Breast epithelium (tissue), 4 donors: ENCODE measurements at regions not wholly inside any gene's neighbourhood (a gene's known extent, or its start where the extent isn't known, plus 50 kb on each side); places are given as distances from the start of the nearest gene placed in this dataset.
A peak's percentile ranks its signal among the peaks of the same experiment; 100 is the strongest.

ENCODE experiments used
- DNase-seq, 2 donors: peaks; one replicate each; pipeline ENCODE4 v3.0.0-alpha.2; 2019; ENCODE audit warnings: low spot score in 2 of 2
- H3K27ac ChIP-seq, 2 donors: fragments of 200-600 bp; sonication (generic) in 1 of 2; one replicate each; pipeline ENCODE4 v1.5.1; 2016 to 2019; ENCODE audit warnings: mild to moderate bottlenecking in 1 of 2
- H3K27me3 ChIP-seq, 2 donors: fragments of 200-600 bp; sonication (generic) in 1 of 2; one replicate each; pipeline versions ENCODE4 v1.5.1 to v1.6.0; 2017 to 2019; ENCODE audit warnings: control low read depth in 1 of 2, mild to moderate bottlenecking in 1 of 2
- H3K36me3 ChIP-seq: fragments of 200-600 bp; one replicate; pipeline ENCODE4 v1.5.1; 2019
- H3K4me1 ChIP-seq, 2 donors: fragments of 200-600 bp; sonication (generic); one replicate each; pipeline ENCODE4 v1.5.1; 2016 to 2019; ENCODE audit warnings: control low read depth in 1 of 2
- H3K4me3 ChIP-seq, 3 donors: fragments of 200-600 bp; sonication (generic); 1 replicate in 2 of 3; 2 replicates in 1 of 3; pipeline ENCODE4 v1.5.1; 2016 to 2019; ENCODE audit warnings: mild to moderate bottlenecking in 3 of 3, moderate library complexity in 2 of 3
- H3K9me3 ChIP-seq, 2 donors: fragments of 200-600 bp; sonication (generic) in 1 of 2; one replicate each; pipeline ENCODE4 v1.5.1; 2016 to 2019; ENCODE audit warnings: control low read depth in 1 of 2
- POLR2A ChIP-seq: fragments of 450-650 bp; IDR thresholded peaks from one replicate; pipeline ENCODE4 v1.6.1; 2016; ENCODE audit warnings: antibody characterized with exemption, mild to moderate bottlenecking, moderate library complexity
- POLR2AphosphoS5 ChIP-seq, 3 donors: sonication (generic); formaldehyde crosslinking; IDR thresholded peaks; one replicate each; pipeline ENCODE4 v1.6.1; 2017; ENCODE audit warnings: antibody characterized with exemption in 3 of 3
- intact Hi-C: fragments of 100-400 bp; cut with DNase I; formaldehyde crosslinking; loops from one replicate; pipeline ENCODE4 v1.15.1; 2023; ENCODE audit warnings: low total_unique reads
- TF ChIP-seq, protein P1 (sequence below), 3 donors: fragments of 450-650 bp; IDR thresholded peaks; one replicate each; pipeline ENCODE4 v1.5.1; 2016 to 2017; ENCODE audit warnings: antibody characterized with exemption in 3 of 3, mild to moderate bottlenecking in 3 of 3, moderate library complexity in 3 of 3

DNA sequence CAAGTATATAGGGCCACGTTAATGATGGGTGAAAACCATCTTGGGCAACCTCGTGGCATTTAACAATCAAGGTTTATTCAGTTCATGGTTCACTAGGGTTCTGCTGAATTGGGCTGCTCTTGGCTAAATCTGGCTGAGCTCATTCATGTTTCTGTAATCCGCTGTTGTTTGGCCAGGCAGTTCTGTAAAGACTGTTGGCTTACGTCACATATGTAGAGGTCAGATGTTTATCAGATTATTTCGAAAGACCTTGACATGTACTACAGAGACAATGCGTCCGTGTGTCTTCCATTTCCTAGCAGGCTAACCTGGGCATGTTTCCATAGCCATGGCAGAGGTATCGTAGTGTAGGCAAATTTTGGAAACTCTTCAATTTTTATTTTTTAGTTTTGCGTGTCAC, 190.0 kb upstream of the ZWINT start:
- peak in 1 of 2 donors; percentile 24 for DNase-seq
- Histone ChIP-seq H3K27me3 (no peaks in the 10 kb centered on the region), H3K27ac (no peak overlapping the region), H3K4me3 (no peak overlapping the region), H3K9me3 (peaks cover 0 to 4% of the 10 kb centered on the region in 2 donors), H3K36me3 (no peaks in the 10 kb centered on the region), H3K4me1 (no peaks in the 10 kb centered on the region)
- intact Hi-C loops: no loop called here
- TF ChIP-seq POLR2AphosphoS5 (IDR thresholded peaks at IDR 0.05) (no peak), POLR2A (no peak)
- TF ChIP-seq, protein P1, sequence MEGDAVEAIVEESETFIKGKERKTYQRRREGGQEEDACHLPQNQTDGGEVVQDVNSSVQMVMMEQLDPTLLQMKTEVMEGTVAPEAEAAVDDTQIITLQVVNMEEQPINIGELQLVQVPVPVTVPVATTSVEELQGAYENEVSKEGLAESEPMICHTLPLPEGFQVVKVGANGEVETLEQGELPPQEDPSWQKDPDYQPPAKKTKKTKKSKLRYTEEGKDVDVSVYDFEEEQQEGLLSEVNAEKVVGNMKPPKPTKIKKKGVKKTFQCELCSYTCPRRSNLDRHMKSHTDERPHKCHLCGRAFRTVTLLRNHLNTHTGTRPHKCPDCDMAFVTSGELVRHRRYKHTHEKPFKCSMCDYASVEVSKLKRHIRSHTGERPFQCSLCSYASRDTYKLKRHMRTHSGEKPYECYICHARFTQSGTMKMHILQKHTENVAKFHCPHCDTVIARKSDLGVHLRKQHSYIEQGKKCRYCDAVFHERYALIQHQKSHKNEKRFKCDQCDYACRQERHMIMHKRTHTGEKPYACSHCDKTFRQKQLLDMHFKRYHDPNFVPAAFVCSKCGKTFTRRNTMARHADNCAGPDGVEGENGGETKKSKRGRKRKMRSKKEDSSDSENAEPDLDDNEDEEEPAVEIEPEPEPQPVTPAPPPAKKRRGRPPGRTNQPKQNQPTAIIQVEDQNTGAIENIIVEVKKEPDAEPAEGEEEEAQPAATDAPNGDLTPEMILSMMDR (IDR thresholded peaks at IDR 0.05): no peak

DNA sequence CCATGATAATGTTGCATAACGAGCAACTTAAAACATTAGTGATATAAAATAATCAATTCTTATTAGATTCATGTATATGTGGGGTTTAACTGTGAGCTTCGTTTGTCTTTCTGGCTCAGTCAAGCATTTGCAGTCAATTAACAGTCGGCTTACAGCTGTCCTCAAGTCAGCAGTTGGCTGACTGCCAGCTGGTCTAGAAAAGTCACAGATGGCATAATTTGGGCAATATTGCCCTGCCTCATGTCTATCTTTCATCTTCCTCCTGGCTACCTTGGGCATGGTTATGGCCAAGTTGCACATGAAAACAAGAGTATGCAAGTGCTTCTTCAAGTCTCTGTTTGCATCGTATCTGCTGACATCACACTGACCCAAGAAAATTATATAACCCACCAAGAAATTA, 186.1 kb upstream of the ZWINT start:
- Histone ChIP-seq H3K4me1 (no peaks in the 10 kb centered on the region), H3K27me3 (no peaks in the 10 kb centered on the region), H3K4me3 (no peak overlapping the region), H3K9me3 (no peaks in the 10 kb centered on the region), H3K36me3 (no peaks in the 10 kb centered on the region), H3K27ac (no peak overlapping the region)
- intact Hi-C loops: no loop called here
- TF ChIP-seq, protein P1 (IDR thresholded peaks at IDR 0.05): no peak
- TF ChIP-seq POLR2A: no peak
- no peak for TF ChIP-seq POLR2AphosphoS5 (IDR thresholded peaks at IDR 0.05)
- DNase-seq: no peak

DNA sequence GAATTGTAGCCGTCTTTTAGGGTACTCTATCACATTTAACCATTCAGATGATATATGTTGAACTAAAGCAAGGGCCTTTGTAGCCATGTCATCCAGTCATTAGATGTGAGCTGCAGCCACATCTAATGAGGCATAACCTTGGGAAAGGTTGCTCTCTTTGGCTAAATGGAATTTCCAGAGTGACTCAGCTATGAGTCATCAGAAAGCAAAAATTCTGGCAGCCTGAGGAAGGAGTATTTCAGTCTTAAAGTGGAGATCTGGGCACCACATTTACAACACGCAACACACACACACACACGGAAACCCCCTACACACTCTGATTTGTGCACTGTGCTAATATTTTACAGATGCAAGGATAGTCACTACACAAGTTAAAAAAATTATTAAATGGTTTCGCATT, 176.9 kb upstream of the ZWINT start:
- H3K9me3 ChIP-seq: no peaks in the 10 kb centered on the region
- no peak overlapping the region for H3K4me3 ChIP-seq
- no peaks in the 10 kb centered on the region for H3K4me1 ChIP-seq
- intact Hi-C loops: no loop called here
- no peak for DNase-seq
- no peak overlapping the region for H3K27ac ChIP-seq
- TF ChIP-seq, protein P1 (IDR thresholded peaks at IDR 0.05): no peak
- TF ChIP-seq POLR2A: no peak
- no peak for TF ChIP-seq POLR2AphosphoS5 (IDR thresholded peaks at IDR 0.05)
- no peaks in the 10 kb centered on the region for H3K36me3 ChIP-seq
- H3K27me3 ChIP-seq: no peaks in the 10 kb centered on the region

DNA sequence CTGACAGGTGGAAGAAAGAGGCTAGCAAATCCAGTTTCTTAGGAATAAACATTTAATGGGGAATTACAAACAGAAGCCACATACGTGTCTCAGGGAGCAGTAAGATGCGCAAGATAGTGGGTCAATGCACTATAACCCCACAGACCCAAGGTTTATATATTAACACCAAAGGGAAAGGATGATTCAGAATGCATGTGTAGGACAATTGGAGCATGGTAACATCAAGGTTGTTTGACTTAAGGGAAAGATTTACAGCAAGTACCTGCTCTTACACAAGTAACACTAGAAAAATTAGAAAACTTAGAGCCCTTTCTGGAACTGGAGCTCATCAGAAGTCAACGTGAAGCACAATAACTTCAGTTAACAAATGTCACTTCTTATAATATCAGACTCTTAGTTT, 161.1 kb upstream of the ZWINT start:
- H3K36me3 ChIP-seq: no peaks in the 10 kb centered on the region
- intact Hi-C loops: no loop called here
- H3K9me3 ChIP-seq: no peaks in the 10 kb centered on the region
- no peaks in the 10 kb centered on the region for H3K27me3 ChIP-seq
- H3K27ac ChIP-seq: no peak overlapping the region
- no peak for TF ChIP-seq POLR2AphosphoS5 (IDR thresholded peaks at IDR 0.05)
- TF ChIP-seq, protein P1 (IDR thresholded peaks at IDR 0.05): no peak
- no peak for TF ChIP-seq POLR2A
- no peak overlapping the region for H3K4me3 ChIP-seq
- no peaks in the 10 kb centered on the region for H3K4me1 ChIP-seq
- no peak for DNase-seq

DNA sequence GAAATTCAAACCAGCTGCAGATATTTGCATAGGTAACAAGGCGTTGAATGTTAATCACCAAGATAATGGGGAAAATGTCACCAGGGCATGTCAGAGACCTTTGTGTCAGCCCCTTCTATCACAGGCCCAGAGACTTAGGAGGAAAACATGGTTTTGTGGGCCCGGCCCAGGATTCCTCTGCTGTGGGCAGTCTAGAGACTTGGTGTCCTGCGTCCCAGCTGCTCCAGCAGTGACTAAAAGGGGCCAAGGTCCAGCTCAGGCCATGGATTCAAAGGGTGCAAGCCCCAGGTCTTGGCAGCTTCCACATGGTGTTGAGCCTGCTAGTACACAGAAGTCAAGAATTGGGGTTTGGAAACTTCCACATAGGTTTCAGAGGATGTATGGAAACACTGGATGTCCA, 147.5 kb upstream of the ZWINT start:
- no peaks in the 10 kb centered on the region for H3K36me3 ChIP-seq
- no peaks in the 10 kb centered on the region for H3K9me3 ChIP-seq
- H3K27ac ChIP-seq: no peak overlapping the region
- no peaks in the 10 kb centered on the region for H3K4me1 ChIP-seq
- no peak overlapping the region for H3K4me3 ChIP-seq
- intact Hi-C loops: no loop called here
- TF ChIP-seq POLR2AphosphoS5 (IDR thresholded peaks at IDR 0.05) (no peak), POLR2A (no peak)
- TF ChIP-seq, protein P1 (IDR thresholded peaks at IDR 0.05): no peak
- no peak for DNase-seq
- H3K27me3 ChIP-seq: no peaks in the 10 kb centered on the region
